AG10803 (cell line): ENCODE measurements at regions not wholly inside any gene's neighbourhood (a gene's known extent, or its start where the extent isn't known, plus 50 kb on each side); places are given as distances from the start of the nearest gene placed in this dataset.

Experiments used
- DNase-seq: peaks from one replicate; pipeline ENCODE4 v3.0.0; 2010; ENCODE audit warnings: low read depth
- H3K4me3 ChIP-seq: 2 replicates; pipeline ENCODE4 v1.5.1; 2011; ENCODE audit warnings: mild to moderate bottlenecking, low read length, control low read depth
- CTCF ChIP-seq: conservative IDR thresholded peaks from 2 replicates; pipeline ENCODE4 v1.5.1; 2011; ENCODE audit warnings: mild to moderate bottlenecking, low read length, control low read depth, inconsistent platforms

- no peak for TF ChIP-seq CTCF
These were observed 66.0 kb upstream of the GPR26 start for GRCh38 chr10:123600177-123600576.

DNA sequence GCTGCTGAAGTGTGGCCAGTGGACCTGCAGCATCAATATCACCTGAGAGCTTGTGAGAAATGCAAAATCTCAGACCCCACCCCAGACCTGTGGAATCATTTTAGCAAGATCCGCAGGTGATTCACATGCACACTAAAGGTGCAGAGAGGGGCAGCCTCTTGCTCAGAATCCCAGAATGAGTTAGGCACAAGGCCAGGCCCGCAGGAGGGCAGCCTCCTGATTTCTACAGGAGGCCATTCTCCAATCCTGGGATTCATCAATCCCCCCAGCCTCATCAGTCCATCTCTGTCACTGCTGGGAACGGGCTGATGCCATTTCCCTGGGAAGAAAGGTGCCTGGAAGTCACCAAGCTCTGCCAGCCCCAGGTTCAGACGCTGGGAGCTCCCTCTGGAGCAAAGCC lies 63.0 kb upstream of the GPR26 start:
- no peak overlapping the region for H3K4me3 ChIP-seq
- TF ChIP-seq CTCF = no peak

More at GRCh38 chr10:123600177-123600576, 66.0 kb upstream of the GPR26 start:
- DNase-seq = no peak
- no peak overlapping the region for H3K4me3 ChIP-seq

GRCh38 chr10:123604506-123604905 lies 61.6 kb upstream of the GPR26 start:
- no peak overlapping the region for H3K4me3 ChIP-seq
- no peak for DNase-seq
- no peak for TF ChIP-seq CTCF

More for the DNA sequence above, 63.0 kb upstream of the GPR26 start:
- no peak for DNase-seq

GRCh38 chr10:123606006-123606405 lies 60.1 kb upstream of the GPR26 start:
- TF ChIP-seq CTCF = no peak
- H3K4me3 ChIP-seq = no peak overlapping the region
- no peak for DNase-seq

GRCh38 chr10:123606955-123607354 lies 59.2 kb upstream of the GPR26 start:
- no peak for TF ChIP-seq CTCF
- no peak overlapping the region for H3K4me3 ChIP-seq

GRCh38 chr10:123607386-123607785 lies 58.8 kb upstream of the GPR26 start:
- no peak for DNase-seq
- no peak for TF ChIP-seq CTCF
- no peak overlapping the region for H3K4me3 ChIP-seq

More at GRCh38 chr10:123606955-123607354, 59.2 kb upstream of the GPR26 start:
- no peak for DNase-seq

GRCh38 chr10:123608047-123608446 lies 58.1 kb upstream of the GPR26 start:
- no peak for DNase-seq
- H3K4me3 ChIP-seq = no peak overlapping the region
- TF ChIP-seq CTCF = no peak
